HCT116 (cell line): ENCODE measurements at regions not wholly inside any gene's neighbourhood (a gene's known extent, or its start where the extent isn't known, plus 50 kb on each side); places are given as distances from the start of the nearest gene placed in this dataset.

Source experiments
- ATF3 ChIP-seq: IDR thresholded peaks from 2 replicates; pipeline ENCODE4 v1.6.1; 2012
- CTCF ChIP-seq, 3 experiments: fragments of 200-600 bp in 1 of 3; sonication (generic) in 1 of 3; IDR thresholded peaks in 2 of 3; conservative IDR thresholded peaks in 1 of 3; 2 replicates each; pipeline ENCODE4 v1.5.1; 2012 to 2017; ENCODE audit warnings: low read depth in 2 of 3, low read length in 2 of 3, antibody characterized with exemption in 1 of 3, borderline replicate concordance in 1 of 3, control low read depth in 1 of 3, mild to moderate bottlenecking in 1 of 3, mixed read lengths in 1 of 3, mixed run types in 1 of 3, moderate library complexity in 1 of 3; ENCODE audit not compliant: insufficient read depth in 1 of 3
- EGR1 ChIP-seq: IDR thresholded peaks from 2 replicates; pipeline ENCODE4 v1.6.1; 2012; ENCODE audit warnings: low read depth
- EZH2 ChIP-seq: fragments of 200-600 bp; sonication (generic); IDR thresholded peaks from 2 replicates; pipeline ENCODE4 v1.6.1; 2017; ENCODE audit warnings: antibody characterized with exemption, mixed run types
- EZH2phosphoT487 ChIP-seq: fragments of 200-600 bp; IDR thresholded peaks from 2 replicates; pipeline ENCODE4 v1.6.1; 2018; ENCODE audit warnings: antibody characterized with exemption, borderline replicate concordance
- MAX ChIP-seq: IDR thresholded peaks from 2 replicates; pipeline ENCODE4 v1.6.1; 2012
- POLR2A ChIP-seq: IDR thresholded peaks from 2 replicates; pipeline ENCODE4 v1.7.0; 2011; ENCODE audit warnings: borderline replicate concordance; ENCODE audit not compliant: insufficient read depth, insufficient read length; ENCODE audit errors: extremely low read depth
- POLR2AphosphoS5 ChIP-seq: IDR thresholded peaks from 2 replicates; pipeline ENCODE4 v1.6.1; 2011; ENCODE audit warnings: mild to moderate bottlenecking, low read depth, low read length, moderate library complexity
- RAD21 ChIP-seq: IDR thresholded peaks from 2 replicates; pipeline ENCODE4 v1.6.1; 2012; ENCODE audit warnings: low read depth, mild to moderate bottlenecking
- YY1 ChIP-seq: IDR thresholded peaks from 2 replicates; pipeline ENCODE4 v1.6.1; 2011; ENCODE audit warnings: low read length, low read depth, moderate library complexity, mild to moderate bottlenecking; ENCODE audit not compliant: insufficient replicate concordance; ENCODE audit errors: extremely low read depth
- ZNF274 ChIP-seq: fragments of 200-500 bp; sonication (Bioruptor generic); IDR thresholded peaks from 2 replicates; pipeline ENCODE4 v1.6.1; 2014; ENCODE audit warnings: mild to moderate bottlenecking, low read depth, low read length, inconsistent platforms

- no peak for TF ChIP-seq CTCF (IDR thresholded peaks at IDR 0.05 in 2 of 3, conservative IDR thresholded peaks at IDR 0.05 in 1 of 3; ENCODE audit: borderline replicate concordance in 1 of 3, insufficient read depth in 1 of 3, low read depth in 2 of 3, low read length in 2 of 3)
- no peak for TF ChIP-seq EZH2phosphoT487
- no peak for TF ChIP-seq POLR2AphosphoS5
- no peak for TF ChIP-seq YY1
- no peak for TF ChIP-seq EZH2
- no peak for TF ChIP-seq RAD21
- no peak for TF ChIP-seq POLR2A
- no peak for TF ChIP-seq ZNF274
- no peak for TF ChIP-seq MAX
- TF ChIP-seq EGR1 = no peak
- no peak for TF ChIP-seq ATF3
Observed at GRCh38 chr7:12031186-12031585, 179.9 kb upstream of the TMEM106B start.
